ENCODE measurements at regions not wholly inside any gene's neighbourhood (a gene's known extent, or its start where the extent isn't known, plus 50 kb on each side); places are given as distances from the start of the nearest gene placed in this dataset.

GRCh38 chr6:139846538-139847456 is 472.3 kb upstream of the CITED2 start:
- Histone ChIP-seq H3K36me3 (ENCODE audit: control insufficient read depth in 2 of 2, insufficient read depth in 2 of 2, low read length in 1 of 2) (no peaks in the 10 kb centered on the region), H3K27me3 (ENCODE audit: control insufficient read depth in 2 of 2, insufficient read depth in 1 of 2, low read length in 1 of 2) (no peaks in the 10 kb centered on the region), H3K27ac (ENCODE audit: low read depth in 1 of 2, low read length in 1 of 2) (no peak overlapping the region), H3K9me3 (ENCODE audit: control insufficient read depth in 2 of 2, insufficient read depth in 1 of 2, low read length in 1 of 2) (no peaks in the 10 kb centered on the region), H3K4me3 (ENCODE audit: low read length in 2 of 2) (no peak overlapping the region), H3K4me1 (ENCODE audit: control insufficient read depth in 2 of 2, insufficient read depth in 2 of 2, low read length in 2 of 2) (no peaks in the 10 kb centered on the region)
- peak in 1 of 9 donors; percentile 10 for DNase-seq (ENCODE audit: low read depth in 6 of 9, low spot score in 9 of 9)
- 84% methylated on average over 9 of the region's 9 CpGs for WGBS

DNA sequence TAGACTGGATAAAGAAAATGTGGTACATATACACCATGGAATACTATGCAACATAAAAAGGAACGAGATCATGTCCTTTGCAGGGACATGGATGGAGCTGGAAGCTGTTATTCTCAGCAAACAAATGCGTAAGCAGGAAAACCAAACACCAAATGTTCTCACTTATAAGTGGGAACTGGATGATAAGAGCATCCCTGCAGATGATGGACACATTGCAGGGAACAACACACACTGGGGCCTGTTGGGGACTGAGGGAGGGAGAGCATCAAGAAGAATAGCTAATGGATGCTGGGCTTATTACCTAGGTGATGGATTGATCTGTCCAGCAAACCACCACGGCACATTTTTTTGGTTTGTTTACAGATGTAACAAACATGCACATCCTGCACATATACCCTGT is 470.5 kb upstream of the CITED2 start:
- Histone ChIP-seq H3K36me3 (ENCODE audit: control insufficient read depth in 2 of 2, insufficient read depth in 2 of 2, low read length in 1 of 2) (no peaks in the 10 kb centered on the region), H3K9me3 (ENCODE audit: control insufficient read depth in 2 of 2, insufficient read depth in 1 of 2, low read length in 1 of 2) (no peaks in the 10 kb centered on the region), H3K27me3 (ENCODE audit: control insufficient read depth in 2 of 2, insufficient read depth in 1 of 2, low read length in 1 of 2) (no peaks in the 10 kb centered on the region), H3K4me3 (ENCODE audit: low read length in 2 of 2) (no peak overlapping the region), H3K27ac (ENCODE audit: low read depth in 1 of 2, low read length in 1 of 2) (no peak overlapping the region), H3K4me1 (ENCODE audit: control insufficient read depth in 2 of 2, insufficient read depth in 2 of 2, low read length in 2 of 2) (no peaks in the 10 kb centered on the region)
- no peak for DNase-seq (ENCODE audit: low read depth in 6 of 9, low spot score in 9 of 9)
- 96% methylated on average over 3 of the region's 3 CpGs for WGBS

DNA sequence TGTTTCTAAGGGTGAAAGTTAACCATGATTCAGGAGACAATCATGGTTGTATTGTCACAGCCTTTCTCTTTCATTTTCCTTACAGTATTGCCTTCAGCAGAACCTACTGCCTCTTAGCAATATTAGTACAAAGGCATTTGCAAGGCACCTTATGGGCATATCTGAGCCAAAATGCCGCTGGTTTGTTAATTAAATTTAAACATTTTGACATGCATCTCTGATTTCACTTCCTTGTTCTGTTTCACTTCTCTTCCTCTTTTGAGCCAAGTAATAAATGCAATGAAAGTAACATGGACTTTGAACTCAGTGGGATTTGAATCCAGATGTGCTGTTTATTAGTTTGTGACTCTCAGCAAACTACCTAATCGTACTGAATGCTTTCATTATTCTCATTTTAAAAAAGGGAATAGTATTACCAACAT is 467.4 kb upstream of the CITED2 start:
- Histone ChIP-seq H3K36me3 (ENCODE audit: control insufficient read depth in 2 of 2, insufficient read depth in 2 of 2, low read length in 1 of 2) (no peaks in the 10 kb centered on the region), H3K27ac (ENCODE audit: low read depth in 1 of 2, low read length in 1 of 2) (no peak overlapping the region), H3K9me3 (ENCODE audit: control insufficient read depth in 2 of 2, insufficient read depth in 1 of 2, low read length in 1 of 2) (no peaks in the 10 kb centered on the region), H3K4me1 (ENCODE audit: control insufficient read depth in 2 of 2, insufficient read depth in 2 of 2, low read length in 2 of 2) (no peaks in the 10 kb centered on the region), H3K4me3 (ENCODE audit: low read length in 2 of 2) (no peak overlapping the region), H3K27me3 (ENCODE audit: control insufficient read depth in 2 of 2, insufficient read depth in 1 of 2, low read length in 1 of 2) (no peaks in the 10 kb centered on the region)
- peak in 1 of 9 donors; percentile 12 for DNase-seq (ENCODE audit: low read depth in 6 of 9, low spot score in 9 of 9)
- 88% methylated on average over 2 of the region's 2 CpGs for WGBS

- H3K4me3 ChIP-seq (ENCODE audit: low read length in 2 of 2), result no peak overlapping the region
- no peaks in the 10 kb centered on the region for H3K36me3 ChIP-seq (ENCODE audit: control insufficient read depth in 2 of 2, insufficient read depth in 2 of 2, low read length in 1 of 2)
- DNase-seq (ENCODE audit: low read depth in 6 of 9, low spot score in 9 of 9), result no peak
- H3K9me3 ChIP-seq (ENCODE audit: control insufficient read depth in 2 of 2, insufficient read depth in 1 of 2, low read length in 1 of 2), result no peaks in the 10 kb centered on the region
- no peak overlapping the region for H3K27ac ChIP-seq (ENCODE audit: low read depth in 1 of 2, low read length in 1 of 2)
- no peaks in the 10 kb centered on the region for H3K27me3 ChIP-seq (ENCODE audit: control insufficient read depth in 2 of 2, insufficient read depth in 1 of 2, low read length in 1 of 2)
- 72% methylated on average over 7 of the region's 7 CpGs for WGBS
- no peaks in the 10 kb centered on the region for H3K4me1 ChIP-seq (ENCODE audit: control insufficient read depth in 2 of 2, insufficient read depth in 2 of 2, low read length in 2 of 2)
Measured at GRCh38 chr6:139839506-139840156, 465.2 kb upstream of the CITED2 start.

DNA sequence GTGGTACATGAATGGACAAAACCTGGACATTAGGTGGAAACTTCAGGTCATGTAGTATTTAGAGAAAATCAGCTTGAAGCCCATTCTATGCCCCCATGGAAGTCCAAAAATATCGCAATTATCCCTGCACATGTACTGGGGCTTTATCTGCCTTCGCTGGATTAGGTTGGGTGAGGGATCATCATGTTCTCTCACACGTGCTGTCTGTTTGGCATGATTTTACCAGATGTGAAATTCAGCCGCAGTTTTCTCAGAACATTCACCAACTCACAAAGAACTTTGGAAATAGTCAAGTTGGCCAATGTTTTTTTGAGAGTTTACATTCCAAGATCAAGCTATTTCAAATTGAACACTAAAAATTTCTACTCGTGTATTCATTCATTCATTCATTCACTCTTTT is 459.8 kb upstream of the CITED2 start:
- no peak overlapping the region for H3K27ac ChIP-seq (ENCODE audit: low read depth in 1 of 2, low read length in 1 of 2)
- DNase-seq (ENCODE audit: low read depth in 6 of 9, low spot score in 9 of 9), result no peak
- no peaks in the 10 kb centered on the region for H3K4me1 ChIP-seq (ENCODE audit: control insufficient read depth in 2 of 2, insufficient read depth in 2 of 2, low read length in 2 of 2)
- H3K9me3 ChIP-seq (ENCODE audit: control insufficient read depth in 2 of 2, insufficient read depth in 1 of 2, low read length in 1 of 2), result no peaks in the 10 kb centered on the region
- H3K27me3 ChIP-seq (ENCODE audit: control insufficient read depth in 2 of 2, insufficient read depth in 1 of 2, low read length in 1 of 2), result no peaks in the 10 kb centered on the region
- no peaks in the 10 kb centered on the region for H3K36me3 ChIP-seq (ENCODE audit: control insufficient read depth in 2 of 2, insufficient read depth in 2 of 2, low read length in 1 of 2)
- WGBS, result 96% methylated on average over 5 of the region's 5 CpGs
- H3K4me3 ChIP-seq (ENCODE audit: low read length in 2 of 2), result no peak overlapping the region

- Histone ChIP-seq H3K36me3 (ENCODE audit: control insufficient read depth in 2 of 2, insufficient read depth in 2 of 2, low read length in 1 of 2) (no peaks in the 10 kb centered on the region), H3K4me3 (ENCODE audit: low read length in 2 of 2) (no peak overlapping the region), H3K27me3 (ENCODE audit: control insufficient read depth in 2 of 2, insufficient read depth in 1 of 2, low read length in 1 of 2) (no peaks in the 10 kb centered on the region), H3K27ac (ENCODE audit: low read depth in 1 of 2, low read length in 1 of 2) (no peak overlapping the region), H3K9me3 (ENCODE audit: control insufficient read depth in 2 of 2, insufficient read depth in 1 of 2, low read length in 1 of 2) (no peaks in the 10 kb centered on the region), H3K4me1 (ENCODE audit: control insufficient read depth in 2 of 2, insufficient read depth in 2 of 2, low read length in 2 of 2) (no peaks in the 10 kb centered on the region)
- DNase-seq (ENCODE audit: low read depth in 6 of 9, low spot score in 9 of 9), result no peak
- WGBS, result 96% methylated on average over 4 of the region's 4 CpGs
Measured at GRCh38 chr6:139833592-139833991, 459.1 kb upstream of the CITED2 start.

GRCh38 chr6:139832493-139833305 is 458.3 kb upstream of the CITED2 start:
- Histone ChIP-seq H3K36me3 (ENCODE audit: control insufficient read depth in 2 of 2, insufficient read depth in 2 of 2, low read length in 1 of 2) (no peaks in the 10 kb centered on the region), H3K4me1 (ENCODE audit: control insufficient read depth in 2 of 2, insufficient read depth in 2 of 2, low read length in 2 of 2) (no peaks in the 10 kb centered on the region), H3K27ac (ENCODE audit: low read depth in 1 of 2, low read length in 1 of 2) (no peak overlapping the region), H3K9me3 (ENCODE audit: control insufficient read depth in 2 of 2, insufficient read depth in 1 of 2, low read length in 1 of 2) (no peaks in the 10 kb centered on the region), H3K4me3 (ENCODE audit: low read length in 2 of 2) (no peak overlapping the region), H3K27me3 (ENCODE audit: control insufficient read depth in 2 of 2, insufficient read depth in 1 of 2, low read length in 1 of 2) (no peaks in the 10 kb centered on the region)
- WGBS, result 95% methylated on average over 15 of the region's 15 CpGs
- no peak for DNase-seq (ENCODE audit: low read depth in 6 of 9, low spot score in 9 of 9)

- H3K4me3 ChIP-seq (ENCODE audit: low read length in 2 of 2), result no peak overlapping the region
- no peak for DNase-seq (ENCODE audit: low read depth in 6 of 9, low spot score in 9 of 9)
- WGBS, result 95% methylated on average over 4 of the region's 4 CpGs
- no peak overlapping the region for H3K27ac ChIP-seq (ENCODE audit: low read depth in 1 of 2, low read length in 1 of 2)
- H3K36me3 ChIP-seq (ENCODE audit: control insufficient read depth in 2 of 2, insufficient read depth in 2 of 2, low read length in 1 of 2), result no peaks in the 10 kb centered on the region
- H3K9me3 ChIP-seq (ENCODE audit: control insufficient read depth in 2 of 2, insufficient read depth in 1 of 2, low read length in 1 of 2), result no peaks in the 10 kb centered on the region
- no peaks in the 10 kb centered on the region for H3K4me1 ChIP-seq (ENCODE audit: control insufficient read depth in 2 of 2, insufficient read depth in 2 of 2, low read length in 2 of 2)
- H3K27me3 ChIP-seq (ENCODE audit: control insufficient read depth in 2 of 2, insufficient read depth in 1 of 2, low read length in 1 of 2), result no peaks in the 10 kb centered on the region
Measured at GRCh38 chr6:139829576-139829975, 455.1 kb upstream of the CITED2 start.

Data from thymus (tissue), 11 donors.